ENCODE measurements at regions not wholly inside any gene's neighbourhood (a gene's known extent, or its start where the extent isn't known, plus 50 kb on each side); places are given as distances from the start of the nearest gene placed in this dataset.

GRCh38 chr2:120597595-120598193, 138.0 kb upstream of the GLI2 start:
- no peak for DNase-seq (ENCODE audit: low read depth)

GRCh38 chr2:120598416-120598815, 137.3 kb upstream of the GLI2 start:
- no peak for DNase-seq (ENCODE audit: low read depth)

More at GRCh38 chr2:120597595-120598193, 138.0 kb upstream of the GLI2 start:
- no peak for TF ChIP-seq CTCF (IDR thresholded peaks at IDR 0.05; ENCODE audit: insufficient read depth, low read depth, low read length, missing control alignments)
- no peak overlapping the region for H3K4me3 ChIP-seq (ENCODE audit: low read length)

GRCh38 chr2:120599072-120599471, 136.6 kb upstream of the GLI2 start:
- H3K4me3 ChIP-seq (ENCODE audit: low read length), result no peak overlapping the region
- no peak for TF ChIP-seq CTCF (IDR thresholded peaks at IDR 0.05; ENCODE audit: insufficient read depth, low read depth, low read length, missing control alignments)
- no peak for DNase-seq (ENCODE audit: low read depth)

More at GRCh38 chr2:120598416-120598815, 137.3 kb upstream of the GLI2 start:
- H3K4me3 ChIP-seq (ENCODE audit: low read length), result no peak overlapping the region
- no peak for TF ChIP-seq CTCF (IDR thresholded peaks at IDR 0.05; ENCODE audit: insufficient read depth, low read depth, low read length, missing control alignments)

GRCh38 chr2:120599656-120600055, 136.0 kb upstream of the GLI2 start:
- no peak for DNase-seq (ENCODE audit: low read depth)
- TF ChIP-seq CTCF (IDR thresholded peaks at IDR 0.05; ENCODE audit: insufficient read depth, low read depth, low read length, missing control alignments), result no peak
- no peak overlapping the region for H3K4me3 ChIP-seq (ENCODE audit: low read length)

- H3K4me3 ChIP-seq (ENCODE audit: low read length), result no peak overlapping the region
- no peak for TF ChIP-seq CTCF (IDR thresholded peaks at IDR 0.05; ENCODE audit: insufficient read depth, low read depth, low read length, missing control alignments)
- DNase-seq (ENCODE audit: low read depth), result no peak
Measured at GRCh38 chr2:120600335-120600734, 135.3 kb upstream of the GLI2 start.

- DNase-seq (ENCODE audit: low read depth), result no peak
- no peak overlapping the region for H3K4me3 ChIP-seq (ENCODE audit: low read length)
- TF ChIP-seq CTCF (IDR thresholded peaks at IDR 0.05; ENCODE audit: insufficient read depth, low read depth, low read length, missing control alignments), result no peak
Measured at GRCh38 chr2:120600786-120601185, 134.9 kb upstream of the GLI2 start.

GRCh38 chr2:120601566-120601965, 134.1 kb upstream of the GLI2 start:
- DNase-seq (ENCODE audit: low read depth), result no peak
- TF ChIP-seq CTCF (IDR thresholded peaks at IDR 0.05; ENCODE audit: insufficient read depth, low read depth, low read length, missing control alignments), result no peak
- no peak overlapping the region for H3K4me3 ChIP-seq (ENCODE audit: low read length)
